Kidney epithelial cell (primary cell): ENCODE measurements at regions not wholly inside any gene's neighbourhood (a gene's known extent, or its start where the extent isn't known, plus 50 kb on each side); places are given as distances from the start of the nearest gene placed in this dataset.

Experiments
- DNase-seq: peaks from one replicate; pipeline ENCODE4 v3.0.0-alpha.2; 2010; ENCODE audit warnings: low read depth
- H3K27me3 ChIP-seq: 2 replicates; pipeline ENCODE4 v1.6.0; 2011; ENCODE audit warnings: low read length; ENCODE audit not compliant: control insufficient read depth, insufficient read depth
- H3K36me3 ChIP-seq: 2 replicates; pipeline ENCODE4 v1.5.1; 2011; ENCODE audit warnings: low read length; ENCODE audit not compliant: control insufficient read depth, insufficient read depth
- H3K4me3 ChIP-seq: 2 replicates; pipeline ENCODE4 v1.5.1; 2011; ENCODE audit warnings: low read depth, mild to moderate bottlenecking, control low read depth, low read length
- CTCF ChIP-seq: IDR thresholded peaks from 2 replicates; pipeline ENCODE4 v1.5.1; 2011; ENCODE audit warnings: mild to moderate bottlenecking, moderate library complexity, low read length, control low read depth, inconsistent platforms; ENCODE audit not compliant: insufficient read depth, poor library complexity, severe bottlenecking

- no peak for DNase-seq
- Histone ChIP-seq H3K36me3 (no peaks in the 10 kb centered on the region), H3K27me3 (no peaks in the 10 kb centered on the region), H3K4me3 (no peak overlapping the region)
- TF ChIP-seq CTCF, result no peak
Observed at GRCh38 chr4:13765539-13765938, 138.0 kb upstream of the BOD1L1 start.

- TF ChIP-seq CTCF, result no peak
- DNase-seq, result no peak
- Histone ChIP-seq H3K4me3 (no peak overlapping the region), H3K27me3 (no peaks in the 10 kb centered on the region), H3K36me3 (no peaks in the 10 kb centered on the region)
Observed at GRCh38 chr4:13766761-13767540, 139.4 kb upstream of the BOD1L1 start.

- DNase-seq, result no peak
- Histone ChIP-seq H3K36me3 (no peaks in the 10 kb centered on the region), H3K27me3 (no peaks in the 10 kb centered on the region), H3K4me3 (no peak overlapping the region)
- no peak for TF ChIP-seq CTCF
Observed at GRCh38 chr4:13777341-13777740, 149.8 kb upstream of the BOD1L1 start.

- TF ChIP-seq CTCF, result no peak
- DNase-seq, result no peak
- Histone ChIP-seq H3K4me3 (no peak overlapping the region), H3K36me3 (no peaks in the 10 kb centered on the region), H3K27me3 (no peaks in the 10 kb centered on the region)
Observed at GRCh38 chr4:13778367-13778766, 150.8 kb upstream of the BOD1L1 start.

GRCh38 chr4:13782231-13782630 is 154.7 kb upstream of the BOD1L1 start:
- no peaks in the 10 kb centered on the region for H3K27me3 ChIP-seq
- no peaks in the 10 kb centered on the region for H3K36me3 ChIP-seq
- DNase-seq, result no peak
- TF ChIP-seq CTCF, result no peak
- H3K4me3 ChIP-seq, result no peak overlapping the region
